NCI-H2171 treated with DMSO at 0.1 percent for 48 hours (cell line): ENCODE measurements at regions not wholly inside any gene's neighbourhood (a gene's known extent, or its start where the extent isn't known, plus 50 kb on each side); places are given as distances from the start of the nearest gene placed in this dataset.

Experiments used
- DNase-seq: peaks from one replicate; lab custom pipeline; 2025; lab: John Stamatoyannopoulos, UW

GRCh38 chr3:124243177-124243859 lies 251.4 kb upstream of the ROPN1 start:
- DNase-seq = peak; percentile 27

- DNase-seq = no peak
Measured at GRCh38 chr3:124246376-124246775, 254.5 kb upstream of the ROPN1 start.

- peak; percentile 59 for DNase-seq
Measured at GRCh38 chr3:124246949-124247348, 255.0 kb upstream of the ROPN1 start.

GRCh38 chr3:124248471-124249028 lies 256.6 kb upstream of the ROPN1 start:
- DNase-seq = no peak

GRCh38 chr3:124249038-124249437 lies 257.1 kb upstream of the ROPN1 start:
- DNase-seq = no peak

GRCh38 chr3:124250053-124250452 lies 258.1 kb upstream of the ROPN1 start:
- DNase-seq = peak; percentile 59

GRCh38 chr3:124256156-124256555 lies 264.2 kb upstream of the ROPN1 start:
- no peak for DNase-seq

GRCh38 chr3:124256599-124256998 lies 264.7 kb upstream of the ROPN1 start:
- DNase-seq = no peak

- peak; percentile 12 for DNase-seq
Measured at GRCh38 chr3:124257336-124257864, 265.5 kb upstream of the ROPN1 start.

- no peak for DNase-seq
Measured at GRCh38 chr3:124258057-124258500, 266.2 kb upstream of the ROPN1 start.

GRCh38 chr3:124260206-124260915 lies 268.4 kb upstream of the ROPN1 start:
- no peak for DNase-seq

GRCh38 chr3:124261306-124261705 lies 269.4 kb upstream of the ROPN1 start:
- DNase-seq = no peak

- DNase-seq = peak; percentile 17
Measured at GRCh38 chr3:124263168-124263567, 271.2 kb upstream of the ROPN1 start.

GRCh38 chr3:124264346-124264745 lies 272.4 kb upstream of the ROPN1 start:
- no peak for DNase-seq

- peak; percentile 48 for DNase-seq
Measured at GRCh38 chr3:124266487-124266886, 274.6 kb upstream of the ROPN1 start.

GRCh38 chr3:124267406-124267805 lies 275.5 kb upstream of the ROPN1 start:
- no peak for DNase-seq

- DNase-seq = no peak
Measured at GRCh38 chr3:124268355-124268754, 276.4 kb upstream of the ROPN1 start.

- no peak for DNase-seq
Measured at GRCh38 chr3:124269619-124270018, 277.7 kb upstream of the ROPN1 start.

- no peak for DNase-seq
Measured at GRCh38 chr3:124272605-124273151, 280.8 kb upstream of the ROPN1 start.

GRCh38 chr3:124273651-124274050 lies 281.7 kb upstream of the ROPN1 start:
- no peak for DNase-seq

GRCh38 chr3:124274051-124274450 lies 282.1 kb upstream of the ROPN1 start:
- DNase-seq = no peak

- DNase-seq = peak; percentile 13
Measured at GRCh38 chr3:124275412-124275811, 283.5 kb upstream of the ROPN1 start.

GRCh38 chr3:124276133-124276532 lies 284.2 kb upstream of the ROPN1 start:
- DNase-seq = no peak
